HUES48 (cell line): ENCODE measurements at regions not wholly inside any gene's neighbourhood (a gene's known extent, or its start where the extent isn't known, plus 50 kb on each side); places are given as distances from the start of the nearest gene placed in this dataset.

ENCODE experiments used
- H3K27ac ChIP-seq: one replicate; pipeline ENCODE4 v1.7.0; 2013; ENCODE audit warnings: low read depth, low read length, inconsistent platforms
- H3K27me3 ChIP-seq: 2 replicates; pipeline ENCODE4 v1.6.1; 2013; ENCODE audit warnings: mild to moderate bottlenecking, low read length; ENCODE audit not compliant: control insufficient read depth, insufficient read depth
- H3K36me3 ChIP-seq: 2 replicates; pipeline ENCODE4 v1.6.1; 2013; ENCODE audit warnings: low read length; ENCODE audit not compliant: control insufficient read depth, insufficient read depth
- H3K4me1 ChIP-seq: 2 replicates; pipeline ENCODE4 v1.6.1; 2013; ENCODE audit warnings: mild to moderate bottlenecking, low read length; ENCODE audit not compliant: control insufficient read depth, insufficient read depth
- H3K4me3 ChIP-seq: 2 replicates; pipeline ENCODE4 v1.5.1; 2013; ENCODE audit warnings: mild to moderate bottlenecking, low read depth, low read length
- H3K9ac ChIP-seq: 2 replicates; pipeline ENCODE4 v1.6.1; 2013; ENCODE audit warnings: mild to moderate bottlenecking, low read depth, low read length, moderate library complexity
- H3K9me3 ChIP-seq: 2 replicates; pipeline ENCODE4 v1.6.1; 2013; ENCODE audit warnings: low read length; ENCODE audit not compliant: control insufficient read depth, insufficient read depth

DNA sequence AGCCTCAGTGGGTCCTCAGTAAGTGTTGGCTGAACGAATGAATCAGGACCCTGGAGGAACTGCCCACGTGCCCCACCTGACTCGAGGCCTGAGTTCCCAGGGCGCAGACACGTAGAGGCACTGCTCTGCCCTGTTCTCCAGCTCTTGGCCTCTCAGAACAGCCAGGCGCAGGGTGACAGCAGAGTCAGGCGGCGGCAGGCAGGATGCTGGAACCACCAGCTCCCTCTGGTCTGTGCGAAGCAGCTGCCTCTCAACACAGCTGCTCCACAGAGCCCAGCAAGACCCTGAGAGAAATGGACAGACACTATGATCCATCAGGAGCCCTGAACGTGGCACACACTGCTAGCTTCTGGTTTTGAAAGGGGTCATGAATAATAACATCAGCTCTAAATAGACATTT, 53.1 kb upstream of the BCO1 start:
- no peaks in the 10 kb centered on the region for H3K27me3 ChIP-seq
- H3K36me3 ChIP-seq = no peaks in the 10 kb centered on the region

DNA sequence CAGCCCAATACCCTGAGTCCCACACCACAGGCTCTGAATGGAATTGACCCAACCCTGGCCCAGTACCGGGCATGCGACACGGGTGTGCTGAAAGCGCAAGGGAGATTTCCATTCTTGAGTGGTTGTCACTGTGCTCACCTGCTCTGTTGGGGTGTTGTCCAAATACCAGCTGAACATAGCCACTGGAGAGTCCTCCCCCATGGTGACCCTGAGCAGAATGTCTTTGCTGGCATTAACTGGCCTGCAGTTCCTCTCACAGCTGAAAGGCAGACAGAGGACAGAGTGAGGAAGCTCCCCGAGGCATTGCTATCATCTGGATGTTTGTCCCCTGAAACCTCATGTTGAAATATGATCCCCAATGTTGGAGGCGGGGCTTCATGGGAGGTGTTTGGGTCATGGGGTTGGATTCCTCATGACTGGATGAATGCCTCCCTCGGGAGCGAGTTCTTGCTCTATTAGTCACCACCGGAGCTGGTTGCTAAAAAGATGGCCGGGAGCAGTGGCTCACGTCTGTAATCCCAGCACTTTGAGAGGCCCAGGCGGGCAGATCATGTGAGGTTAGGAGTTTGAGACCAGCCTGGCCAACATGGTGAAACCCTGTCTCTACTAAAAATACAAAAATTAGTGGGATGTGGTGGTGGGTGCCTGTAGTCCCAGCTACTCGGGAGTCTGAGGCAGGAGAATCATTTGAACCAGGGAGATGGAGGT, 57.3 kb upstream of the BCO1 start:
- Histone ChIP-seq H3K4me1 (peaks cover 11% of the 10 kb centered on the region), H3K9ac (no peak overlapping the region), H3K36me3 (no peaks in the 10 kb centered on the region), H3K9me3 (no peaks in the 10 kb centered on the region), H3K27ac (peak overlapping the region; percentile 89), H3K27me3 (no peaks in the 10 kb centered on the region), H3K4me3 (peak overlapping the region; percentile 46)

More for the DNA sequence above, 53.1 kb upstream of the BCO1 start:
- Histone ChIP-seq H3K4me3 (no peak overlapping the region), H3K9me3 (no peaks in the 10 kb centered on the region), H3K27ac (no peak overlapping the region), H3K4me1 (peaks cover 11% of the 10 kb centered on the region), H3K9ac (no peak overlapping the region)

DNA sequence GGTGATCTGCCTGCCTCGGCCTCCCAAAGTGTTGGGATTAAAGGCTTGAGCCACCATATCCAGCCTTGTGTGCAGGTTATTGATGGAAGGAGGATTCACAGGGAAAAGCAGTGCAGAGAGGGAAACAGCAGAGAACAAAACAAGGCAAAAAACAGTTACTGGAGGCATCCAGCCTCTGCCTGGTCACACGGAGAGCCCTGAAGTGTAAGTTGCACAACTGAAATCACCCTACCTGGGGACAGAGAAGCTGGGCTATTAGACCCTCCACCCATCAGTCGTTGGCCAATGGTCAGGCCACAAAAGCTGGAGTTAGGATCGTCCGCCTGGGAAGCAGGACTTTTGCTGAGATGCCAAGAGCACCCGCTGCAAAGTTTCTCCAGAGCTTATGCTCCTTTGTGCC, 57.9 kb upstream of the BCO1 start:
- H3K9ac ChIP-seq = no peak overlapping the region
- H3K4me1 ChIP-seq = peaks cover 11% of the 10 kb centered on the region
- H3K9me3 ChIP-seq = no peaks in the 10 kb centered on the region
- no peaks in the 10 kb centered on the region for H3K36me3 ChIP-seq
- peak overlapping the region; percentile 46; the same call in 1 of the 2 replicates for H3K4me3 ChIP-seq
- no peaks in the 10 kb centered on the region for H3K27me3 ChIP-seq
- peak overlapping the region; percentile 89 for H3K27ac ChIP-seq

DNA sequence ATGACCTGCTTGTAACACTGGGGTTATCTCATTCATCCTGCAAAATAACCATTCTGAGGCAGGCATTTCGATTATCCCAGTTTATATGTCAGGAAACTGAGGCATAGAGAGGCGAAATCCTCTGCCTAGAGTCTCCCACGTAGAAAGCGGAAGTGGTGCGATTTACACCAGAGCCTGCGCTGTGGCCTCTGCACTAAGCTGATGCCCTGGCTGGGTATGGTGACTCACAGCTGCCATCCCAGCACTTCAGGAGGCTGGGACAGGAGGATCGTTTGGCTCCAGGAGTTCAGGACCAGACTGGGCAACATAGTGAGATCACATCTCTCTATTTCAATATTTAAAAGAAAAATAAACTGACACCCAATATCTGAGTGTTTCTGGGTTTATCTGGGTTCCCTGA, 59.3 kb upstream of the BCO1 start:
- Histone ChIP-seq H3K4me1 (peaks cover 11% of the 10 kb centered on the region), H3K9ac (no peak overlapping the region), H3K27me3 (no peaks in the 10 kb centered on the region), H3K36me3 (no peaks in the 10 kb centered on the region), H3K4me3 (no peak overlapping the region), H3K27ac (no peak overlapping the region), H3K9me3 (no peaks in the 10 kb centered on the region)

- no peak overlapping the region for H3K4me3 ChIP-seq
- H3K36me3 ChIP-seq = no peaks in the 10 kb centered on the region
- no peaks in the 10 kb centered on the region for H3K9me3 ChIP-seq
- no peaks in the 10 kb centered on the region for H3K27me3 ChIP-seq
- H3K27ac ChIP-seq = no peak overlapping the region
- H3K4me1 ChIP-seq = peaks cover under 1% of the 10 kb centered on the region; the same call in 1 of the 2 replicates
- no peak overlapping the region for H3K9ac ChIP-seq
Measured at GRCh38 chr16:81175325-81175891, 63.1 kb upstream of the BCO1 start.

DNA sequence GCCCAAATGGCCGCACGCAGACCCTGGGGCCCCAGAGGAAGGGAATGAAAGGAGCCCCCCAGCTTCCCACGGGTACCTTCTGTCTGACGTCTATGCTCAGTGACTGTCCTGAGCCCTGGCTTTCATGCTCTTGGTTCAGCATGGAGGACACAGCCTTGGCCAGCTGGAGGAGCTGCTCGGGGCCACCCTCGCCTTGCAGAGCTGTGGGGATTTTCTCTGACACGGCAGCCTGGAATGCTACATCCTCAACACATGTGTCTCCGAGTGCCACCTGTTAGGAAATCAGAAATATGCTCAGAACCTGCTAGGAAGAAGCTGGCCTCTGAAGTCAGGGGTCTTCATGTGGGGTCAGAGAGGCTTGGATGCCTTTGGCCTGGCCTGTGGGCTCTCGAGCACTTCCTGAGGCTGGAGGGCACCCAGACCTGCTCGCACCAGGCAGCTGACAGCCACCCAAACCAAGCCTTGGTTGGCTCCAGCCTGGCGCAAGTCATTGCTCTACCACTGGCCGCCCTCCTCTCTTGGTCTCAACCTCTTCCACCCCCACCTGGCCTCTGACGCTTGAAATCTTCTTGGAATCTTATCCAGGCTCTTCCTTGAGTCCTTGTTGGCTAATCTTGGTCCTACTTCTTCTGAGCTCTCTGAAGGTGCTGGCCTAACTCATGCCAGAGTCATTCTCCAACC, 63.7 kb upstream of the BCO1 start:
- H3K27me3 ChIP-seq = no peaks in the 10 kb centered on the region
- H3K27ac ChIP-seq = no peak overlapping the region
- no peak overlapping the region for H3K9ac ChIP-seq
- H3K9me3 ChIP-seq = no peaks in the 10 kb centered on the region
- no peak overlapping the region for H3K4me3 ChIP-seq
- H3K4me1 ChIP-seq = no peaks in the 10 kb centered on the region
- no peaks in the 10 kb centered on the region for H3K36me3 ChIP-seq

GRCh38 chr16:81172769-81173658, 65.5 kb upstream of the BCO1 start:
- H3K4me1 ChIP-seq = no peaks in the 10 kb centered on the region

GRCh38 chr16:81170824-81171223, 67.7 kb upstream of the BCO1 start:
- no peaks in the 10 kb centered on the region for H3K36me3 ChIP-seq
- no peak overlapping the region for H3K9ac ChIP-seq
- no peaks in the 10 kb centered on the region for H3K9me3 ChIP-seq
- no peak overlapping the region for H3K27ac ChIP-seq
- no peak overlapping the region for H3K4me3 ChIP-seq
- no peaks in the 10 kb centered on the region for H3K4me1 ChIP-seq
- H3K27me3 ChIP-seq = no peaks in the 10 kb centered on the region

More at GRCh38 chr16:81172769-81173658, 65.5 kb upstream of the BCO1 start:
- Histone ChIP-seq H3K4me3 (no peak overlapping the region), H3K36me3 (no peaks in the 10 kb centered on the region), H3K27ac (no peak overlapping the region), H3K9ac (no peak overlapping the region), H3K27me3 (no peaks in the 10 kb centered on the region), H3K9me3 (no peaks in the 10 kb centered on the region)

GRCh38 chr16:81168406-81168805, 70.1 kb upstream of the BCO1 start:
- Histone ChIP-seq H3K9ac (no peak overlapping the region), H3K27ac (no peak overlapping the region), H3K9me3 (no peaks in the 10 kb centered on the region), H3K36me3 (no peaks in the 10 kb centered on the region), H3K4me3 (no peak overlapping the region), H3K4me1 (no peaks in the 10 kb centered on the region), H3K27me3 (no peaks in the 10 kb centered on the region)

GRCh38 chr16:81167851-81168250, 70.6 kb upstream of the BCO1 start:
- Histone ChIP-seq H3K36me3 (no peaks in the 10 kb centered on the region), H3K27me3 (no peaks in the 10 kb centered on the region), H3K4me1 (no peaks in the 10 kb centered on the region), H3K27ac (no peak overlapping the region), H3K9me3 (no peaks in the 10 kb centered on the region), H3K9ac (no peak overlapping the region), H3K4me3 (no peak overlapping the region)
